MM.1S (cell line): ENCODE measurements at regions not wholly inside any gene's neighbourhood (a gene's known extent, or its start where the extent isn't known, plus 50 kb on each side); places are given as distances from the start of the nearest gene placed in this dataset.

Source experiments
- DNase-seq: peaks from one replicate; pipeline ENCODE4 v3.0.0-alpha.2; 2015
- H2AFZ ChIP-seq: fragments of 300-600 bp; sonication (generic); 2 replicates; pipeline ENCODE4 v1.6.0; 2016; ENCODE audit warnings: antibody characterized with exemption, low read length
- H3F3A ChIP-seq: fragments of 300-600 bp; sonication (generic); 2 replicates; pipeline ENCODE4 v1.6.1; 2016; ENCODE audit warnings: mild to moderate bottlenecking, antibody characterized with exemption, low read length, moderate library complexity, mixed read lengths; ENCODE audit not compliant: insufficient read depth
- H3K27ac ChIP-seq: fragments of 300-600 bp; sonication (generic); 2 replicates; pipeline ENCODE4 v1.5.1; 2016; ENCODE audit warnings: mild to moderate bottlenecking, low read length
- H3K27me3 ChIP-seq: fragments of 300-600 bp; sonication (generic); replicated peaks from 2 replicates; pipeline ENCODE4 v1.6.0; 2016; ENCODE audit warnings: low read length; ENCODE audit not compliant: insufficient read depth
- H3K36me3 ChIP-seq: fragments of 300-600 bp; sonication (generic); replicated peaks from 2 replicates; pipeline ENCODE4 v1.6.1; 2016; ENCODE audit warnings: mild to moderate bottlenecking, low read length, mixed read lengths; ENCODE audit not compliant: insufficient read depth
- H3K4me1 ChIP-seq: fragments of 300-600 bp; sonication (generic); 2 replicates; pipeline ENCODE4 v1.6.1; 2016; ENCODE audit warnings: low read length, mixed read lengths
- H3K4me2 ChIP-seq: fragments of 300-600 bp; sonication (generic); 2 replicates; pipeline ENCODE4 v1.6.0; 2016; ENCODE audit warnings: low read depth, low read length
- H3K4me3 ChIP-seq: fragments of 300-600 bp; sonication (generic); 2 replicates; pipeline ENCODE4 v1.5.1; 2016; ENCODE audit warnings: low read length, mixed read lengths
- H3K79me2 ChIP-seq: fragments of 300-600 bp; sonication (generic); 2 replicates; pipeline ENCODE4 v1.6.1; 2016; ENCODE audit warnings: mixed run types, low read length, mixed read lengths
- H3K9ac ChIP-seq: fragments of 300-600 bp; sonication (generic); 2 replicates; pipeline ENCODE4 v1.6.1; 2016; ENCODE audit warnings: low read length, mixed read lengths
- H3K9me2 ChIP-seq: fragments of 300-600 bp; sonication (generic); replicated peaks from 2 replicates; pipeline ENCODE4 v1.6.1; 2016; ENCODE audit warnings: mild to moderate bottlenecking, low read length, mixed read lengths; ENCODE audit not compliant: insufficient read depth
- H3K9me3 ChIP-seq: fragments of 300-600 bp; sonication (generic); replicated peaks from 2 replicates; pipeline ENCODE4 v1.6.1; 2016; ENCODE audit warnings: mild to moderate bottlenecking, low read length, mixed read lengths; ENCODE audit not compliant: insufficient read depth
- H4K20me1 ChIP-seq: fragments of 300-600 bp; sonication (generic); 2 replicates; pipeline ENCODE4 v1.6.1; 2016; ENCODE audit warnings: mild to moderate bottlenecking, low read length, moderate library complexity, mixed read lengths; ENCODE audit not compliant: insufficient read depth
- CTCF ChIP-seq: fragments of 300-600 bp; sonication (generic); IDR thresholded peaks from 2 replicates; pipeline ENCODE4 v1.5.1; 2016; ENCODE audit warnings: antibody characterized with exemption, low read length, mixed read lengths
- EZH2 ChIP-seq: fragments of 300-600 bp; sonication (generic); optimal IDR thresholded peaks from 2 replicates; pipeline ENCODE3; 2017; ENCODE audit warnings: low read depth, mild to moderate bottlenecking, antibody characterized with exemption, low read length, mixed read lengths
- EZH2phosphoT487 ChIP-seq: fragments of 300-600 bp; sonication (generic); IDR thresholded peaks from 2 replicates; pipeline ENCODE4 v1.6.1; 2018; ENCODE audit warnings: antibody characterized with exemption, low read length

GRCh38 chr20:55888685-55889084 lies 116.6 kb downstream of the CBLN4 start:
- no peaks in the 10 kb centered on the region for H3F3A ChIP-seq
- TF ChIP-seq CTCF: no peak
- TF ChIP-seq EZH2: no peak
- TF ChIP-seq EZH2phosphoT487: no peak

GRCh38 chr20:55882910-55883309 lies 122.4 kb downstream of the CBLN4 start:
- H3K79me2 ChIP-seq: no peaks in the 10 kb centered on the region
- no peaks in the 10 kb centered on the region for H3F3A ChIP-seq
- no peak for DNase-seq
- no peak overlapping the region for H3K4me2 ChIP-seq
- H3K4me3 ChIP-seq: no peak overlapping the region
- H3K27ac ChIP-seq: no peak overlapping the region
- no peak overlapping the region for H3K9ac ChIP-seq
- H4K20me1 ChIP-seq: no peaks in the 10 kb centered on the region
- no peaks in the 10 kb centered on the region for H3K9me2 ChIP-seq
- no peaks in the 10 kb centered on the region for H3K27me3 ChIP-seq
- no peaks in the 10 kb centered on the region for H3K9me3 ChIP-seq
- no peak overlapping the region for H2AFZ ChIP-seq
- TF ChIP-seq EZH2phosphoT487 (no peak), CTCF (no peak), EZH2 (no peak)
- H3K4me1 ChIP-seq: no peaks in the 10 kb centered on the region
- no peaks in the 10 kb centered on the region for H3K36me3 ChIP-seq

More at GRCh38 chr20:55888685-55889084, 116.6 kb downstream of the CBLN4 start:
- Histone ChIP-seq H3K36me3 (no peaks in the 10 kb centered on the region), H3K9ac (no peak overlapping the region), H4K20me1 (no peaks in the 10 kb centered on the region), H3K79me2 (no peaks in the 10 kb centered on the region), H2AFZ (no peak overlapping the region), H3K4me2 (no peak overlapping the region), H3K4me1 (no peaks in the 10 kb centered on the region), H3K9me3 (no peaks in the 10 kb centered on the region), H3K27ac (no peak overlapping the region), H3K27me3 (no peaks in the 10 kb centered on the region), H3K4me3 (no peak overlapping the region), H3K9me2 (no peaks in the 10 kb centered on the region)
- no peak for DNase-seq

GRCh38 chr20:55882286-55882685 lies 123.0 kb downstream of the CBLN4 start:
- Histone ChIP-seq H3K36me3 (no peaks in the 10 kb centered on the region), H3F3A (no peaks in the 10 kb centered on the region), H3K4me1 (no peaks in the 10 kb centered on the region), H2AFZ (no peak overlapping the region), H3K27me3 (no peaks in the 10 kb centered on the region), H3K27ac (no peak overlapping the region), H3K79me2 (no peaks in the 10 kb centered on the region), H3K9me3 (no peaks in the 10 kb centered on the region), H3K4me2 (no peak overlapping the region), H3K9me2 (no peaks in the 10 kb centered on the region), H4K20me1 (no peaks in the 10 kb centered on the region), H3K9ac (no peak overlapping the region), H3K4me3 (no peak overlapping the region)
- no peak for DNase-seq
- TF ChIP-seq CTCF: no peak
- TF ChIP-seq EZH2phosphoT487: no peak
- TF ChIP-seq EZH2: no peak
